ENCODE measurements at regions not wholly inside any gene's neighbourhood (a gene's known extent, or its start where the extent isn't known, plus 50 kb on each side); places are given as distances from the start of the nearest gene placed in this dataset.

GRCh38 chr11:46183819-46184218, 62.6 kb upstream of the PHF21A start:
- ChIA-PET CTCF (no interaction called here), POLR2A (no interaction called here)
- Histone ChIP-seq H3K4me3 (ENCODE audit: low read depth, low read length) (no peak overlapping the region), H3K36me3 (ENCODE audit: control insufficient read depth, insufficient read depth, low read length) (no peaks in the 10 kb centered on the region), H3K27me3 (replicated peaks; ENCODE audit: control insufficient read depth, insufficient read depth, low read length) (no peaks in the 10 kb centered on the region), H3K4me1 (no peaks in the 10 kb centered on the region), H3K9me3 (no peaks in the 10 kb centered on the region; the same call in 1 of the 2 replicates)
- intact Hi-C loops (cut with micrococcal nuclease; ENCODE audit: unreplicated experiment): no loop called here
- no TSS peak for BruUV-seq (replicated peaks)
- H3K27ac Mint-ChIP-seq (ENCODE audit: unreplicated experiment): no peak overlapping the region
- no peaks in the 10 kb centered on the region for H3K4me1 Mint-ChIP-seq (ENCODE audit: low read depth, unreplicated experiment)
- H3K9me3 Mint-ChIP-seq (ENCODE audit: unreplicated experiment): peaks cover 9% of the 10 kb centered on the region
- H3K27me3 Mint-ChIP-seq (ENCODE audit: insufficient read depth, unreplicated experiment): peaks cover 19% of the 10 kb centered on the region
- no peaks in the 10 kb centered on the region for H3K36me3 Mint-ChIP-seq (ENCODE audit: insufficient read depth, unreplicated experiment)
- no peak for TF ChIP-seq CTCF (IDR thresholded peaks at IDR 0.05; ENCODE audit: insufficient read depth in 1 of 2, low read depth in 1 of 2, low read length in 1 of 2, severe bottlenecking in 1 of 2, unreplicated experiment in 1 of 2)
- H3K4me3 Mint-ChIP-seq (ENCODE audit: unreplicated experiment): no peak overlapping the region
- no peak for DNase-seq

GRCh38 chr11:46181843-46182424, 60.7 kb upstream of the PHF21A start:
- BruUV-seq (replicated peaks): no TSS peak
- Mint-ChIP-seq H3K4me3 (ENCODE audit: unreplicated experiment) (no peak overlapping the region), H3K36me3 (ENCODE audit: insufficient read depth, unreplicated experiment) (no peaks in the 10 kb centered on the region), H3K9me3 (ENCODE audit: unreplicated experiment) (peaks cover 9% of the 10 kb centered on the region), H3K4me1 (ENCODE audit: low read depth, unreplicated experiment) (no peaks in the 10 kb centered on the region), H3K27ac (ENCODE audit: unreplicated experiment) (no peak overlapping the region), H3K27me3 (ENCODE audit: insufficient read depth, unreplicated experiment) (peaks cover 16% of the 10 kb centered on the region)
- TF ChIP-seq CTCF (IDR thresholded peaks at IDR 0.05; ENCODE audit: insufficient read depth in 1 of 2, low read depth in 1 of 2, low read length in 1 of 2, severe bottlenecking in 1 of 2, unreplicated experiment in 1 of 2): no peak
- no peaks in the 10 kb centered on the region for H3K36me3 ChIP-seq (ENCODE audit: control insufficient read depth, insufficient read depth, low read length)
- intact Hi-C loops (cut with micrococcal nuclease; ENCODE audit: unreplicated experiment): no loop called here
- H3K4me3 ChIP-seq (ENCODE audit: low read depth, low read length): no peak overlapping the region
- ChIA-PET CTCF (no interaction called here), POLR2A (no interaction called here)
- no peak for DNase-seq
- no peaks in the 10 kb centered on the region; the same call in 1 of the 2 replicates for H3K9me3 ChIP-seq
- H3K27me3 ChIP-seq (replicated peaks; ENCODE audit: control insufficient read depth, insufficient read depth, low read length): no peaks in the 10 kb centered on the region
- no peaks in the 10 kb centered on the region for H3K4me1 ChIP-seq

GRCh38 chr11:46181387-46181786, 60.1 kb upstream of the PHF21A start:
- Histone ChIP-seq H3K27me3 (replicated peaks; ENCODE audit: control insufficient read depth, insufficient read depth, low read length) (no peaks in the 10 kb centered on the region), H3K4me1 (no peaks in the 10 kb centered on the region), H3K9me3 (no peaks in the 10 kb centered on the region; the same call in 1 of the 2 replicates), H3K4me3 (ENCODE audit: low read depth, low read length) (no peak overlapping the region), H3K36me3 (ENCODE audit: control insufficient read depth, insufficient read depth, low read length) (no peaks in the 10 kb centered on the region)
- intact Hi-C loops (cut with micrococcal nuclease; ENCODE audit: unreplicated experiment): no loop called here
- peaks cover 17% of the 10 kb centered on the region for H3K27me3 Mint-ChIP-seq (ENCODE audit: insufficient read depth, unreplicated experiment)
- ChIA-PET POLR2A (no interaction called here), CTCF (no interaction called here)
- H3K27ac Mint-ChIP-seq (ENCODE audit: unreplicated experiment): no peak overlapping the region
- no peak for TF ChIP-seq CTCF (IDR thresholded peaks at IDR 0.05; ENCODE audit: insufficient read depth in 1 of 2, low read depth in 1 of 2, low read length in 1 of 2, severe bottlenecking in 1 of 2, unreplicated experiment in 1 of 2)
- no peak for DNase-seq
- BruUV-seq (replicated peaks): no TSS peak
- H3K4me3 Mint-ChIP-seq (ENCODE audit: unreplicated experiment): no peak overlapping the region
- H3K9me3 Mint-ChIP-seq (ENCODE audit: unreplicated experiment): peaks cover 9% of the 10 kb centered on the region
- no peaks in the 10 kb centered on the region for H3K4me1 Mint-ChIP-seq (ENCODE audit: low read depth, unreplicated experiment)
- no peaks in the 10 kb centered on the region for H3K36me3 Mint-ChIP-seq (ENCODE audit: insufficient read depth, unreplicated experiment)
